BLaER1 treated with 17β-estradiol and CSF1 and Interleukin-3, amounts not matched to agents 10 nM and 100 nM (cell line): ENCODE measurements at regions not wholly inside any gene's neighbourhood (a gene's known extent, or its start where the extent isn't known, plus 50 kb on each side); places are given as distances from the start of the nearest gene placed in this dataset.

ENCODE experiments used
- H3K27ac ChIP-seq, 11 experiments: shearing (Covaris generic); formaldehyde crosslinking; 2 replicates each; pipeline ENCODE4 v1.8.1; 2022
- H3K27me3 ChIP-seq, 11 experiments: shearing (Covaris generic); formaldehyde crosslinking; 2 replicates each; pipeline ENCODE4 v1.8.1; 2022
- H3K36me3 ChIP-seq, 11 experiments: shearing (Covaris generic); formaldehyde crosslinking; 2 replicates each; pipeline ENCODE4 v1.8.1; 2022
- H3K4me1 ChIP-seq, 10 experiments: shearing (Covaris generic); formaldehyde crosslinking; 2 replicates each; pipeline ENCODE4 v1.8.1; 2022
- H3K4me2 ChIP-seq, 11 experiments: shearing (Covaris generic); formaldehyde crosslinking; 2 replicates each; pipeline ENCODE4 v1.8.1; 2022
- H3K4me3 ChIP-seq, 10 experiments: shearing (Covaris generic); formaldehyde crosslinking; 2 replicates each; pipeline ENCODE4 v1.8.1; 2022
- H3K9ac ChIP-seq, 11 experiments: shearing (Covaris generic); formaldehyde crosslinking; 2 replicates each; pipeline ENCODE4 v1.8.1; 2022
- H3K9me3 ChIP-seq, 11 experiments: shearing (Covaris generic); formaldehyde crosslinking; replicated peaks in 1 of 11; 2 replicates each; pipeline ENCODE4 v1.8.1; 2022
- H4K20me1 ChIP-seq, 11 experiments: shearing (Covaris generic); formaldehyde crosslinking; 2 replicates each; pipeline ENCODE4 v1.8.1; 2022
- Cebpa-rat ChIP-seq, 11 experiments: shearing (Covaris generic); IDR thresholded peaks; 2 replicates each; pipeline ENCODE4 v1.8.1; 2022

- TF ChIP-seq Cebpa-rat (IDR thresholded peaks at IDR 0.05), result no peak
- Histone ChIP-seq H3K36me3 (no peaks in the 10 kb centered on the region), H3K4me2 (no peak overlapping the region), H3K27me3 (no peaks in the 10 kb centered on the region), H3K9me3 (peaks cover 0 to 8% (median 0%) of the 10 kb centered on the region in 11 experiments; a peak in 3 of 22 replicates), H3K4me3 (no peak overlapping the region), H3K4me1 (peaks cover 8 to 19% (median 14%) of the 10 kb centered on the region in 10 experiments), H3K9ac (no peak overlapping the region), H4K20me1 (no peaks in the 10 kb centered on the region), H3K27ac (no peak overlapping the region)
Measured at GRCh38 chr19:28509079-28509895, 703.7 kb downstream of the UQCRFS1 start.

- H3K27ac ChIP-seq, result no peak overlapping the region
- H3K9me3 ChIP-seq, result peaks cover 0 to 8% (median 0%) of the 10 kb centered on the region in 11 experiments; a peak in 3 of 22 replicates
- peaks cover 10 to 25% (median 18%) of the 10 kb centered on the region in 10 experiments for H3K4me1 ChIP-seq
- H3K4me2 ChIP-seq, result peak overlapping the region in 1 of 11 experiments; percentile 4; a peak in 3 of 22 replicates
- no peaks in the 10 kb centered on the region for H3K36me3 ChIP-seq
- H3K4me3 ChIP-seq, result no peak overlapping the region
- no peak for TF ChIP-seq Cebpa-rat (IDR thresholded peaks at IDR 0.05)
- no peaks in the 10 kb centered on the region for H3K27me3 ChIP-seq
- H3K9ac ChIP-seq, result no peak overlapping the region
- H4K20me1 ChIP-seq, result no peaks in the 10 kb centered on the region
Measured at GRCh38 chr19:28508666-28509065, 704.3 kb downstream of the UQCRFS1 start.

GRCh38 chr19:28505933-28506332, 707.0 kb downstream of the UQCRFS1 start:
- no peak overlapping the region for H3K27ac ChIP-seq
- no peak overlapping the region for H3K4me2 ChIP-seq
- no peak overlapping the region for H3K4me3 ChIP-seq
- no peak for TF ChIP-seq Cebpa-rat (IDR thresholded peaks at IDR 0.05)
- peaks cover 0 to 8% (median 0%) of the 10 kb centered on the region in 11 experiments; a peak in 3 of 22 replicates for H3K9me3 ChIP-seq
- H3K36me3 ChIP-seq, result no peaks in the 10 kb centered on the region
- no peak overlapping the region for H3K9ac ChIP-seq
- H4K20me1 ChIP-seq, result no peaks in the 10 kb centered on the region
- H3K27me3 ChIP-seq, result no peaks in the 10 kb centered on the region
- H3K4me1 ChIP-seq, result peaks cover 25 to 48% (median 31%) of the 10 kb centered on the region in 10 experiments

GRCh38 chr19:28505134-28505533, 707.8 kb downstream of the UQCRFS1 start:
- H3K27me3 ChIP-seq, result no peaks in the 10 kb centered on the region
- no peaks in the 10 kb centered on the region for H4K20me1 ChIP-seq
- H3K4me1 ChIP-seq, result peaks cover 27 to 55% (median 36%) of the 10 kb centered on the region in 10 experiments
- H3K9ac ChIP-seq, result no peak overlapping the region
- no peaks in the 10 kb centered on the region for H3K36me3 ChIP-seq
- H3K4me3 ChIP-seq, result no peak overlapping the region
- H3K27ac ChIP-seq, result 0 out of 22 replicates have a peak overlapping the region, but pooled peaks of 1 of the 11 experiments have one; percentile 5
- peak overlapping the region in 3 of 11 experiments; percentile 40 to 55 (median 47); a peak in 3 of 22 replicates for H3K4me2 ChIP-seq
- TF ChIP-seq Cebpa-rat (IDR thresholded peaks at IDR 0.05), result no peak
- H3K9me3 ChIP-seq, result peaks cover 0 to 8% (median 0%) of the 10 kb centered on the region in 11 experiments; a peak in 3 of 22 replicates

GRCh38 chr19:28504727-28505126, 708.2 kb downstream of the UQCRFS1 start:
- Histone ChIP-seq H3K9ac (no peak overlapping the region), H3K27me3 (no peaks in the 10 kb centered on the region), H3K9me3 (peaks cover 0 to 8% (median 0%) of the 10 kb centered on the region in 11 experiments; a peak in 3 of 22 replicates), H3K27ac (0 out of 22 replicates have a peak overlapping the region, but pooled peaks of 1 of the 11 experiments have one; percentile 5), H3K4me3 (no peak overlapping the region), H3K4me2 (peak overlapping the region in 5 of 11 experiments; percentile 26 to 55 (median 47); a peak in 8 of 22 replicates), H4K20me1 (no peaks in the 10 kb centered on the region), H3K36me3 (no peaks in the 10 kb centered on the region), H3K4me1 (peaks cover 27 to 55% (median 36%) of the 10 kb centered on the region in 10 experiments)
- no peak for TF ChIP-seq Cebpa-rat (IDR thresholded peaks at IDR 0.05)

GRCh38 chr19:28504139-28504538, 708.8 kb downstream of the UQCRFS1 start:
- peak overlapping the region in 6 of 11 experiments; percentile 13 to 55 (median 44); a peak in 8 of 22 replicates for H3K4me2 ChIP-seq
- H3K27me3 ChIP-seq, result no peaks in the 10 kb centered on the region
- H4K20me1 ChIP-seq, result no peaks in the 10 kb centered on the region
- peaks cover 0 to 8% (median 0%) of the 10 kb centered on the region in 11 experiments; a peak in 3 of 22 replicates for H3K9me3 ChIP-seq
- H3K9ac ChIP-seq, result no peak overlapping the region
- H3K27ac ChIP-seq, result 0 out of 22 replicates have a peak overlapping the region, but pooled peaks of 1 of the 11 experiments have one; percentile 5
- TF ChIP-seq Cebpa-rat (IDR thresholded peaks at IDR 0.05), result no peak
- H3K4me3 ChIP-seq, result no peak overlapping the region
- peaks cover 27 to 55% (median 36%) of the 10 kb centered on the region in 10 experiments for H3K4me1 ChIP-seq
- no peaks in the 10 kb centered on the region for H3K36me3 ChIP-seq

GRCh38 chr19:28502879-28503734, 709.8 kb downstream of the UQCRFS1 start:
- peak overlapping the region in 3 of 11 experiments; percentile 40 to 55 (median 47); a peak in 3 of 22 replicates for H3K4me2 ChIP-seq
- no peak for TF ChIP-seq Cebpa-rat (IDR thresholded peaks at IDR 0.05)
- H3K4me3 ChIP-seq, result no peak overlapping the region
- H3K27ac ChIP-seq, result no peak overlapping the region
- peaks cover 0 to 8% (median 0%) of the 10 kb centered on the region in 11 experiments; a peak in 3 of 22 replicates for H3K9me3 ChIP-seq
- H3K27me3 ChIP-seq, result no peaks in the 10 kb centered on the region
- peaks cover 23 to 55% (median 33%) of the 10 kb centered on the region in 10 experiments for H3K4me1 ChIP-seq
- no peak overlapping the region for H3K9ac ChIP-seq
- no peaks in the 10 kb centered on the region for H4K20me1 ChIP-seq
- no peaks in the 10 kb centered on the region for H3K36me3 ChIP-seq

GRCh38 chr19:28501976-28502375, 711.0 kb downstream of the UQCRFS1 start:
- H3K4me1 ChIP-seq, result peaks cover 12 to 45% (median 28%) of the 10 kb centered on the region in 10 experiments
- H3K36me3 ChIP-seq, result no peaks in the 10 kb centered on the region
- H3K9me3 ChIP-seq, result peaks cover 0 to 7% (median 1%) of the 10 kb centered on the region in 11 experiments; a peak in 3 of 22 replicates
- no peak overlapping the region for H3K4me3 ChIP-seq
- no peaks in the 10 kb centered on the region for H4K20me1 ChIP-seq
- peak overlapping the region in 10 of 11 experiments; percentile 38 to 66 (median 46); a peak in 19 of 22 replicates for H3K4me2 ChIP-seq
- H3K27me3 ChIP-seq, result no peaks in the 10 kb centered on the region
- no peak for TF ChIP-seq Cebpa-rat (IDR thresholded peaks at IDR 0.05)
- no peak overlapping the region for H3K9ac ChIP-seq
- no peak overlapping the region for H3K27ac ChIP-seq
